ENCODE measurements at regions not wholly inside any gene's neighbourhood (a gene's known extent, or its start where the extent isn't known, plus 50 kb on each side); places are given as distances from the start of the nearest gene placed in this dataset.

DNA sequence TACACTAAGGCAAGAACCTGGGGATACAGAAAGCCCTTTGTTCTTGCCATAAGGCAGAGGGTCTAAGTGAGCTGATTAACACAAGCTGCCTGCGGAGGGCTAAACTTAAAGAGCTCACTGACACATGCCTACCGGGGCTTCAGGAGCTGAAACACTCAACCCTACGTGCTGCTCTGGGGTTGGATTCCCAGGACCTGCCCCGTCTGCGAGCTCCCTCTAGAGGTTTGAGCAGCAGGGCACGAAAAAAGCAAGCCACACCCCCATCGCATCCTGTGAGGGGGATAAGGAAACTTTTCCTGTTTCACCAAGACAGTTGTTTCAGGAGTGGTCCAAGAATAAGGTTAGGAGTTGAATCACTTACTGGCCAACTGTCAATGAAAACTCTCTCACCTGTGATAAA is 562.1 kb downstream of the TMX3 start:
- Histone ChIP-seq H3K36me3 (ENCODE audit: low read depth) (no peaks in the 10 kb centered on the region), H3K79me2 (ENCODE audit: low read depth) (no peaks in the 10 kb centered on the region), H3K27ac (no peak overlapping the region), H2AFZ (no peak overlapping the region), H4K20me1 (ENCODE audit: insufficient read depth) (no peaks in the 10 kb centered on the region), H3F3A (ENCODE audit: insufficient read depth, low read depth) (no peaks in the 10 kb centered on the region), H3K27me3 (ENCODE audit: insufficient read depth, low read depth) (no peaks in the 10 kb centered on the region), H3K4me2 (no peak overlapping the region), H3K9me2 (ENCODE audit: insufficient read depth) (no peaks in the 10 kb centered on the region), H3K9me3 (ENCODE audit: insufficient read depth, low read depth) (no peaks in the 10 kb centered on the region), H3K4me1 (replicated peaks; ENCODE audit: insufficient read depth) (peaks cover 4% of the 10 kb centered on the region; the same call in 1 of the 2 replicates), H3K4me3 (no peak overlapping the region)
- intact Hi-C loops (cut with micrococcal nuclease; ENCODE audit: unreplicated experiment): no loop called here
- DNase-seq: no peak
- ChIA-PET CTCF (no interaction called here), POLR2A (ENCODE audit: unreplicated experiment) (no interaction called here)
- no TSS peak for BruUV-seq (replicated peaks)
- TF ChIP-seq EZH2 (IDR thresholded peaks at IDR 0.05; ENCODE audit: low read depth): no peak
- TF ChIP-seq, protein P1, sequence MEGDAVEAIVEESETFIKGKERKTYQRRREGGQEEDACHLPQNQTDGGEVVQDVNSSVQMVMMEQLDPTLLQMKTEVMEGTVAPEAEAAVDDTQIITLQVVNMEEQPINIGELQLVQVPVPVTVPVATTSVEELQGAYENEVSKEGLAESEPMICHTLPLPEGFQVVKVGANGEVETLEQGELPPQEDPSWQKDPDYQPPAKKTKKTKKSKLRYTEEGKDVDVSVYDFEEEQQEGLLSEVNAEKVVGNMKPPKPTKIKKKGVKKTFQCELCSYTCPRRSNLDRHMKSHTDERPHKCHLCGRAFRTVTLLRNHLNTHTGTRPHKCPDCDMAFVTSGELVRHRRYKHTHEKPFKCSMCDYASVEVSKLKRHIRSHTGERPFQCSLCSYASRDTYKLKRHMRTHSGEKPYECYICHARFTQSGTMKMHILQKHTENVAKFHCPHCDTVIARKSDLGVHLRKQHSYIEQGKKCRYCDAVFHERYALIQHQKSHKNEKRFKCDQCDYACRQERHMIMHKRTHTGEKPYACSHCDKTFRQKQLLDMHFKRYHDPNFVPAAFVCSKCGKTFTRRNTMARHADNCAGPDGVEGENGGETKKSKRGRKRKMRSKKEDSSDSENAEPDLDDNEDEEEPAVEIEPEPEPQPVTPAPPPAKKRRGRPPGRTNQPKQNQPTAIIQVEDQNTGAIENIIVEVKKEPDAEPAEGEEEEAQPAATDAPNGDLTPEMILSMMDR (conservative IDR thresholded peaks at IDR 0.05): no peak

DNA sequence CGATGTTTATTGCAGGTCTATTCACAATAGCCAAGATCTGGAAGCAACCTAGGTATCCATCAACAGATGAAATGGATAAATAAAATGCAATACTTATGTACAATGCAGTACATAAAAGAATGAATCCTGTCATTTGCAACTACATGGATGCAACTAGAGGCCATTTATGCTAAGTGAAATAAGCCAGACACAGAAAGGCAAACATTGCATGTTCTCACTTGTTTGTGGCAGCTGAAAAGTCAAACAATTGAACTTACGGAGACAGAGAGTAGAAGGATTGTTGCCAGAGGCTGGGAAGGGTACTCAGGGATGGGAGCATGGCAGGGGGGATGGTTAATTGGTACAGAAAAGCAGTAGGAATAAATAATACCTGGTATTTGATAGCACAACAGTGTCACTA is 563.9 kb downstream of the TMX3 start:
- no peak overlapping the region for H3K27ac ChIP-seq
- no peaks in the 10 kb centered on the region for H3K36me3 ChIP-seq (ENCODE audit: low read depth)
- no peaks in the 10 kb centered on the region for H4K20me1 ChIP-seq (ENCODE audit: insufficient read depth)
- no peaks in the 10 kb centered on the region for H3K27me3 ChIP-seq (ENCODE audit: insufficient read depth, low read depth)
- DNase-seq: no peak
- no peaks in the 10 kb centered on the region; the same call in 1 of the 2 replicates for H3F3A ChIP-seq (ENCODE audit: insufficient read depth, low read depth)
- no peaks in the 10 kb centered on the region for H3K79me2 ChIP-seq (ENCODE audit: low read depth)
- peaks cover 4% of the 10 kb centered on the region; the same call in 1 of the 2 replicates for H3K4me1 ChIP-seq (replicated peaks; ENCODE audit: insufficient read depth)
- ChIA-PET POLR2A (ENCODE audit: unreplicated experiment) (no interaction called here), CTCF (no interaction called here)
- no peak overlapping the region for H2AFZ ChIP-seq
- intact Hi-C loops (cut with micrococcal nuclease; ENCODE audit: unreplicated experiment): no loop called here
- no peak overlapping the region for H3K4me2 ChIP-seq
- TF ChIP-seq, protein P1 (conservative IDR thresholded peaks at IDR 0.05): no peak
- no peak for TF ChIP-seq EZH2 (IDR thresholded peaks at IDR 0.05; ENCODE audit: low read depth)
- no peak overlapping the region for H3K4me3 ChIP-seq
- H3K9me2 ChIP-seq (ENCODE audit: insufficient read depth): no peaks in the 10 kb centered on the region
- H3K9me3 ChIP-seq (ENCODE audit: insufficient read depth, low read depth): no peaks in the 10 kb centered on the region
- BruUV-seq (replicated peaks): no TSS peak

DNA sequence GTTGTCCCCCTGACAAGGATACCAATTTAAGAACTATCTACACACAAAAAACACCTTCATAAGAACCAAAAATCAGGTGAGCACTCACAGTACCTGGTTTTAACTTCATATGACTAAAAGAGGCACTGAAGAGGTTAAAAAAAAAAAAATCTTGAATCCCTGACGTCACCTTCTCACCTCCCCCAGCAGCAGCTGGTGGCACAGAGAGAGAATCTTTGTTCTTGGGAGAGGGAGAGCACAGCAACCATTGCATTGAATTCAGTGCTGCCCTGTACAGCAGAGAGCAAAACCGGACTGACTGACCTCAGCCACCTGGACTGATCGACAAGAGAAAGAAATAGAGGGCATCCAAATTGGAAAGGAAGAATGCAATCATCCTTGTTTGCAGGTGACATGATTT is 566.0 kb downstream of the TMX3 start:
- no peaks in the 10 kb centered on the region for H3K9me3 ChIP-seq (ENCODE audit: insufficient read depth, low read depth)
- intact Hi-C loops (cut with micrococcal nuclease; ENCODE audit: unreplicated experiment): no loop called here
- no peaks in the 10 kb centered on the region for H3K36me3 ChIP-seq (ENCODE audit: low read depth)
- H3K27ac ChIP-seq: no peak overlapping the region
- no peaks in the 10 kb centered on the region; the same call in 1 of the 2 replicates for H3F3A ChIP-seq (ENCODE audit: insufficient read depth, low read depth)
- ChIA-PET CTCF (no interaction called here), POLR2A (ENCODE audit: unreplicated experiment) (no interaction called here)
- no TSS peak for BruUV-seq (replicated peaks)
- peaks cover 4% of the 10 kb centered on the region; the same call in 1 of the 2 replicates for H3K4me1 ChIP-seq (replicated peaks; ENCODE audit: insufficient read depth)
- no peaks in the 10 kb centered on the region for H3K27me3 ChIP-seq (ENCODE audit: insufficient read depth, low read depth)
- no peak overlapping the region for H2AFZ ChIP-seq
- no peaks in the 10 kb centered on the region for H3K79me2 ChIP-seq (ENCODE audit: low read depth)
- TF ChIP-seq, protein P1 (conservative IDR thresholded peaks at IDR 0.05): no peak
- no peak for TF ChIP-seq EZH2 (IDR thresholded peaks at IDR 0.05; ENCODE audit: low read depth)
- H3K9me2 ChIP-seq (ENCODE audit: insufficient read depth): no peaks in the 10 kb centered on the region
- H4K20me1 ChIP-seq (ENCODE audit: insufficient read depth): no peaks in the 10 kb centered on the region
- no peak for DNase-seq
- H3K4me3 ChIP-seq: no peak overlapping the region
- H3K4me2 ChIP-seq: no peak overlapping the region
